Left colon (tissue), 2 donors: ENCODE measurements at regions not wholly inside any gene's neighbourhood (a gene's known extent, or its start where the extent isn't known, plus 50 kb on each side); places are given as distances from the start of the nearest gene placed in this dataset.

Source experiments
- ATAC-seq: fragments of 200-7000 bp; cut with Tn5 transposase; one replicate; pipeline ENCODE4 v1.9.1; 2020; ENCODE audit warnings: mild to moderate bottlenecking, moderate library complexity
- DNase-seq, 2 donors: peaks; one replicate each; pipeline ENCODE4 v3.0.0-alpha.2; 2020
- intact Hi-C, 2 donors: fragments of 100-400 bp; cut with DNase I in 1 of 2; cut with micrococcal nuclease in 1 of 2; formaldehyde crosslinking; loops; one replicate each; pipeline versions ENCODE4 v1.11.2 to v1.14.0; 2022; cut with DNase I, micrococcal nuclease
- donor health status: DM: no; HTN: no; CAD: no.
- donor health status: DM: yes; HTN: yes; CAD: no.

- ATAC-seq, result no peak
Observed at GRCh38 chr2:82735336-82735735, 1723.7 kb downstream of the SUCLG1 start.

GRCh38 chr2:82731824-82732223, 1727.3 kb downstream of the SUCLG1 start:
- no peak for DNase-seq
- ATAC-seq, result no peak
- intact Hi-C loops, result no loop called here

More at GRCh38 chr2:82735336-82735735, 1723.7 kb downstream of the SUCLG1 start:
- no peak for DNase-seq
- intact Hi-C loops, result no loop called here

GRCh38 chr2:82730811-82731210, 1728.3 kb downstream of the SUCLG1 start:
- intact Hi-C loops, result no loop called here

GRCh38 chr2:82728090-82728489, 1731.0 kb downstream of the SUCLG1 start:
- DNase-seq, result no peak
- intact Hi-C loops, result no loop called here
- no peak for ATAC-seq

More at GRCh38 chr2:82730811-82731210, 1728.3 kb downstream of the SUCLG1 start:
- no peak for ATAC-seq
- no peak for DNase-seq

GRCh38 chr2:82708681-82709080, 1750.4 kb downstream of the SUCLG1 start:
- intact Hi-C loops, result no loop called here
- DNase-seq (no peak), ATAC-seq (no peak)

GRCh38 chr2:82697231-82697630, 1761.8 kb downstream of the SUCLG1 start:
- ATAC-seq (no peak), DNase-seq (no peak)
- intact Hi-C loops, result no loop called here

- intact Hi-C loops, result no loop called here
- ATAC-seq (no peak), DNase-seq (no peak)
Observed at GRCh38 chr2:82694431-82694830, 1764.6 kb downstream of the SUCLG1 start.

GRCh38 chr2:82690757-82691411, 1768.2 kb downstream of the SUCLG1 start:
- intact Hi-C loops, result no loop called here
- ATAC-seq (no peak), DNase-seq (no peak)

- no peak for ATAC-seq
- intact Hi-C loops, result no loop called here
- DNase-seq, result no peak
Observed at GRCh38 chr2:82675186-82675585, 1783.9 kb downstream of the SUCLG1 start.

GRCh38 chr2:82674652-82675051, 1784.4 kb downstream of the SUCLG1 start:
- DNase-seq (no peak), ATAC-seq (no peak)
- intact Hi-C loops, result no loop called here

- intact Hi-C loops, result no loop called here
- no peak for ATAC-seq
- no peak for DNase-seq
Observed at GRCh38 chr2:82667491-82667890, 1791.6 kb downstream of the SUCLG1 start.

- no peak for DNase-seq
- ATAC-seq, result no peak
Observed at GRCh38 chr2:82665691-82666090, 1793.4 kb downstream of the SUCLG1 start.

GRCh38 chr2:82657106-82657505, 1802.0 kb downstream of the SUCLG1 start:
- intact Hi-C loops, result no loop called here
- no peak for ATAC-seq

More at GRCh38 chr2:82665691-82666090, 1793.4 kb downstream of the SUCLG1 start:
- intact Hi-C loops, result no loop called here

GRCh38 chr2:82656420-82656819, 1802.7 kb downstream of the SUCLG1 start:
- DNase-seq (no peak), ATAC-seq (no peak)
- intact Hi-C loops, result no loop called here

More at GRCh38 chr2:82657106-82657505, 1802.0 kb downstream of the SUCLG1 start:
- no peak for DNase-seq

- DNase-seq (no peak), ATAC-seq (no peak)
- intact Hi-C loops, result no loop called here
Observed at GRCh38 chr2:82652117-82652516, 1807.0 kb downstream of the SUCLG1 start.

- ATAC-seq, result no peak
- no peak for DNase-seq
- intact Hi-C loops, result no loop called here
Observed at GRCh38 chr2:82650038-82650437, 1809.0 kb downstream of the SUCLG1 start.

- DNase-seq (no peak), ATAC-seq (no peak)
- intact Hi-C loops, result no loop called here
Observed at GRCh38 chr2:82641598-82642180, 1817.4 kb downstream of the SUCLG1 start.

GRCh38 chr2:82636402-82637020, 1822.6 kb downstream of the SUCLG1 start:
- intact Hi-C loops, result no loop called here
- no peak for ATAC-seq
- no peak for DNase-seq

- intact Hi-C loops, result no loop called here
- no peak for DNase-seq
- no peak for ATAC-seq
Observed at GRCh38 chr2:82599021-82599420, 1860.1 kb downstream of the SUCLG1 start.

GRCh38 chr2:82596581-82596980, 1862.5 kb downstream of the SUCLG1 start:
- DNase-seq (no peak), ATAC-seq (no peak)
- intact Hi-C loops, result no loop called here
